ENCODE measurements at regions not wholly inside any gene's neighbourhood (a gene's known extent, or its start where the extent isn't known, plus 50 kb on each side); places are given as distances from the start of the nearest gene placed in this dataset.

DNA sequence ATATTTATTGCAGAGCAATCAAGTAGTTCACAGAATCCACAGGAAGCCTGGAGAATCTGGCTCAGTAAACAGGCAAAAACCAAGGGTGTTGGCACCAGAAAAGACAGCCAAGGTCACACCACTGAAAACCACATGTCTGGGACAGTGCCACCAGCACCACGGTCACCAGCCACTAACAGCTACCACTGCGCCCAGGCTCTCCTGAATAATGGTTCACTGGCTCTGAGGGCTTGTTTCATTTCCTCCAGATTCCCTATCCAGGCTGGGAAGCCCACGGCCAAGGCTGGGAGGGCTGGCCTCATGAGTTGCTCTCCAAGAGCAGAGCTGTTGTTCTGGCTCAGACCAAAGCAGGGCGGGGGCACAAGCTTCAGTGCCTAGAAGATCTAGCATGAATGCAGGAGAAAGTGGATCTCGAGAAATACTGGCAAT, 54.5 kb upstream of the PTGFRN start:
- no peak overlapping the region for H3K4me3 ChIP-seq (replicated peaks; ENCODE audit: low read depth, low read length)
- no peaks in the 10 kb centered on the region for H3K36me3 ChIP-seq (ENCODE audit: control insufficient read depth, insufficient read depth, low read length)
- no peak for DNase-seq (ENCODE audit: extremely low read depth, insufficient read length)
- TF ChIP-seq, protein P1, sequence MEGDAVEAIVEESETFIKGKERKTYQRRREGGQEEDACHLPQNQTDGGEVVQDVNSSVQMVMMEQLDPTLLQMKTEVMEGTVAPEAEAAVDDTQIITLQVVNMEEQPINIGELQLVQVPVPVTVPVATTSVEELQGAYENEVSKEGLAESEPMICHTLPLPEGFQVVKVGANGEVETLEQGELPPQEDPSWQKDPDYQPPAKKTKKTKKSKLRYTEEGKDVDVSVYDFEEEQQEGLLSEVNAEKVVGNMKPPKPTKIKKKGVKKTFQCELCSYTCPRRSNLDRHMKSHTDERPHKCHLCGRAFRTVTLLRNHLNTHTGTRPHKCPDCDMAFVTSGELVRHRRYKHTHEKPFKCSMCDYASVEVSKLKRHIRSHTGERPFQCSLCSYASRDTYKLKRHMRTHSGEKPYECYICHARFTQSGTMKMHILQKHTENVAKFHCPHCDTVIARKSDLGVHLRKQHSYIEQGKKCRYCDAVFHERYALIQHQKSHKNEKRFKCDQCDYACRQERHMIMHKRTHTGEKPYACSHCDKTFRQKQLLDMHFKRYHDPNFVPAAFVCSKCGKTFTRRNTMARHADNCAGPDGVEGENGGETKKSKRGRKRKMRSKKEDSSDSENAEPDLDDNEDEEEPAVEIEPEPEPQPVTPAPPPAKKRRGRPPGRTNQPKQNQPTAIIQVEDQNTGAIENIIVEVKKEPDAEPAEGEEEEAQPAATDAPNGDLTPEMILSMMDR (IDR thresholded peaks at IDR 0.05; ENCODE audit: insufficient read depth, low read length, poor library complexity, severe bottlenecking) = no peak
- no peaks in the 10 kb centered on the region for H3K27me3 ChIP-seq (replicated peaks; ENCODE audit: control insufficient read depth, insufficient read depth, low read length)

DNA sequence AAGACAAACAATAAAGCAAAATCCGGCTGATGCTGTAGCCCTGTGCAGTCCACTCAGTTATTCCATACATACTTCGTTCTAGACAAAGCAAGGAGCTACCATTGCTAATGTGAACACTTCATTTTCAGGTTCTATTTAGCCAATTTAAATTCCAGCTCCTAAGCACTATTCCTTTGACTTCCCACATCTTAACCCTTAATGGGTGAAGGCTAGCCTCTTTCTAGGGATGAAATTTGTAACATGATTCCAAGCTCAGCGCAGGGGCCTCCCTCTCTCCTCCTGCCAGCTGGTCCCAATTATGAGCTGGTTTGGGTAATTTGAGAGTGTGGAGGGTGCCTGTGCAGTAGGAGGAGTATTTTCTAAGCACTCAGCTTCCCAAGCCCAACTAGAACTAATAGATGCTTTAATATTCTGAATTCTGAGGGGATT, 53.9 kb upstream of the PTGFRN start:
- no peaks in the 10 kb centered on the region for H3K27me3 ChIP-seq (replicated peaks; ENCODE audit: control insufficient read depth, insufficient read depth, low read length)
- TF ChIP-seq, protein P1 (IDR thresholded peaks at IDR 0.05; ENCODE audit: insufficient read depth, low read length, poor library complexity, severe bottlenecking) = no peak
- H3K36me3 ChIP-seq (ENCODE audit: control insufficient read depth, insufficient read depth, low read length) = no peaks in the 10 kb centered on the region
- DNase-seq (ENCODE audit: extremely low read depth, insufficient read length) = no peak
- H3K4me3 ChIP-seq (replicated peaks; ENCODE audit: low read depth, low read length) = no peak overlapping the region

DNA sequence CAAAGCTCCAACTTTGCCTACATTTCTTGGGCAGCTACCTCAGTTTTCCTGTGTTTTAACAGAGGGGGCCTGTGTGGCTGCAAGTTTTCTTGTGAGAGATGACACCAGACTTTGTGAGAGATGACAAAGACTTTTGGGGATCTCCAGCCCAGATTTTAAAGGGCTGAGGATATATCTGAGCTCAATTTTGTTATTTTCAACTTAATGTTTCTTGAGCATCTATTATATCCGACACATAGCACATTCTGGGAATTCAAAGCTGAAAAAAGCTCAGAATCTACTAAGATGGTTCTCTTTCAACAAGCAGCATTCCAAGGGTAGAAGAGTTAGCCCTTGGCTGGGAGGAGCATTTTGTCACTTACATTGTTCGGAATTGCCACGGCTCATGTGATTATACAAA, 53.4 kb upstream of the PTGFRN start:
- H3K27me3 ChIP-seq (replicated peaks; ENCODE audit: control insufficient read depth, insufficient read depth, low read length) = no peaks in the 10 kb centered on the region
- no peak for DNase-seq (ENCODE audit: extremely low read depth, insufficient read length)
- H3K36me3 ChIP-seq (ENCODE audit: control insufficient read depth, insufficient read depth, low read length) = no peaks in the 10 kb centered on the region
- no peak overlapping the region for H3K4me3 ChIP-seq (replicated peaks; ENCODE audit: low read depth, low read length)
- TF ChIP-seq, protein P1 (IDR thresholded peaks at IDR 0.05; ENCODE audit: insufficient read depth, low read length, poor library complexity, severe bottlenecking) = no peak

DNA sequence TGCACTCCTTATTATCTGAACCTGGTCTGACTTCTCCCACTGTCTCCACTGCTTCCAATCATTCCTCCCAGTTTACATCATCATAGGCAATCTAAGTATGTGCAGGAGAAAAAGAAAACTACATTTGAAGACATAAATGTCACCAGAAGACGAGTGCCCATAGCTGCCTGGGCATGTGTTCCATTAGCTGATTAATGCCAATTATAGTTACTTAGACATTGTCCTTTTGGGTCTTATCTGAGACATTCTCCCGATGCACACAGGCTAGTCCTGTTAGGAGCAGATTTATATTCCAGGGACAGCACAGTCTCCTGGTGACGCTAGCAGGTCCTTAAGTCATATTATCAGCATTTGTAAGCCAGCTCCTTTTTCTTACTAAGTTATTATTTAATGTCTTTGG, 52.6 kb upstream of the PTGFRN start:
- DNase-seq (ENCODE audit: extremely low read depth, insufficient read length) = no peak
- Histone ChIP-seq H3K36me3 (ENCODE audit: control insufficient read depth, insufficient read depth, low read length) (no peaks in the 10 kb centered on the region), H3K27me3 (replicated peaks; ENCODE audit: control insufficient read depth, insufficient read depth, low read length) (no peaks in the 10 kb centered on the region), H3K4me3 (replicated peaks; ENCODE audit: low read depth, low read length) (no peak overlapping the region)
- TF ChIP-seq, protein P1 (IDR thresholded peaks at IDR 0.05; ENCODE audit: insufficient read depth, low read length, poor library complexity, severe bottlenecking) = no peak

Measured in GM06990 (cell line).